ENCODE measurements at regions not wholly inside any gene's neighbourhood (a gene's known extent, or its start where the extent isn't known, plus 50 kb on each side); places are given as distances from the start of the nearest gene placed in this dataset.
A peak's percentile ranks its signal among the peaks of the same experiment; 100 is the strongest.

DNA sequence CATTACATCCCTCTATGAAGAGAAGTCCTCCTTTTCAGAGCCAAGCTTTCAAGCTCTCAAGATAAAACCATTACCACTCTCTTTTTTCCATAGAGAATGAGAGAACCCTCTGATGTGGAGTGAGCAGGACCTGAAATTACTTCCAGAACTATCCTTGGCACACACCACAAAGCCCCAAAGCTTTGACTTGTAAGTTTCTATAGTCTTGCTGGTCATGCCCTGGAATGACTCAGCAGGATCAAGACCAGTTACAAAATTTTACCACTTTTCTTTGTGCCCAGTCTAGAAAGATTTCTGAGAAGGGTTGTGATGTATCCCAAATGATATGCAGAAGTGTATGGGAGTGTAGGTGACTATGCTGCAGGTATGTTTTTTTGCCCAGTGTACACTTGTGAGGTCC lies 760.6 kb downstream of the TLE1 start:
- TF ChIP-seq, protein P1, sequence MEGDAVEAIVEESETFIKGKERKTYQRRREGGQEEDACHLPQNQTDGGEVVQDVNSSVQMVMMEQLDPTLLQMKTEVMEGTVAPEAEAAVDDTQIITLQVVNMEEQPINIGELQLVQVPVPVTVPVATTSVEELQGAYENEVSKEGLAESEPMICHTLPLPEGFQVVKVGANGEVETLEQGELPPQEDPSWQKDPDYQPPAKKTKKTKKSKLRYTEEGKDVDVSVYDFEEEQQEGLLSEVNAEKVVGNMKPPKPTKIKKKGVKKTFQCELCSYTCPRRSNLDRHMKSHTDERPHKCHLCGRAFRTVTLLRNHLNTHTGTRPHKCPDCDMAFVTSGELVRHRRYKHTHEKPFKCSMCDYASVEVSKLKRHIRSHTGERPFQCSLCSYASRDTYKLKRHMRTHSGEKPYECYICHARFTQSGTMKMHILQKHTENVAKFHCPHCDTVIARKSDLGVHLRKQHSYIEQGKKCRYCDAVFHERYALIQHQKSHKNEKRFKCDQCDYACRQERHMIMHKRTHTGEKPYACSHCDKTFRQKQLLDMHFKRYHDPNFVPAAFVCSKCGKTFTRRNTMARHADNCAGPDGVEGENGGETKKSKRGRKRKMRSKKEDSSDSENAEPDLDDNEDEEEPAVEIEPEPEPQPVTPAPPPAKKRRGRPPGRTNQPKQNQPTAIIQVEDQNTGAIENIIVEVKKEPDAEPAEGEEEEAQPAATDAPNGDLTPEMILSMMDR (IDR thresholded peaks at IDR 0.05; ENCODE audit: low read depth, low read length) = no peak
- no peak for DNase-seq (ENCODE audit: extremely low read depth, low read depth)

GRCh38 chr9:80926611-80927010 lies 762.7 kb downstream of the TLE1 start:
- DNase-seq (ENCODE audit: extremely low read depth, low read depth) = no peak

DNA sequence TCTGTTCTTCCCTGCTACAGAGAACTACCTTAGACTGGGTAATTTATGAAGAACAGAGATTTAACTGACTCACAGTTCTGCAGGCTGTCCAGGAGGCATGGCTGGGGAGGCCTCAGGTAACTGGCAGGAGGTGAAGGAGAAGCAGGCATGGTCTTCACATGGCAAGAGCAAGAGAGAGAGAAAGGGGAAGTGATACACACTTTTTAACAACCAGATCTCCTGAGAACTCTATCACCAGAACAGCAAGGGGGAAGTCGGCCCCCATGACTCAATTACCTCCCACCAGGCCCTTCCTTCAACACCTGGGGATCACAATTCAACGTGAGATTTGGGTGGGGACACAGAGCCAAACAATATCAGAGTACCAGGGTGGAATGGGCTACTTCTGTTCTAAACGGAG lies 766.8 kb downstream of the TLE1 start:
- TF ChIP-seq, protein P1 (IDR thresholded peaks at IDR 0.05; ENCODE audit: low read depth, low read length) = no peak
- no peak for DNase-seq (ENCODE audit: extremely low read depth, low read depth)

More at GRCh38 chr9:80926611-80927010, 762.7 kb downstream of the TLE1 start:
- TF ChIP-seq, protein P1 (IDR thresholded peaks at IDR 0.05; ENCODE audit: low read depth, low read length) = no peak

GRCh38 chr9:80906728-80907127 lies 782.6 kb downstream of the TLE1 start:
- TF ChIP-seq, protein P1 (IDR thresholded peaks at IDR 0.05; ENCODE audit: low read depth, low read length) = no peak
- DNase-seq (ENCODE audit: extremely low read depth, low read depth) = no peak

- TF ChIP-seq, protein P1 (IDR thresholded peaks at IDR 0.05; ENCODE audit: low read depth, low read length) = no peak
- DNase-seq (ENCODE audit: extremely low read depth, low read depth) = peak; percentile 2
These were observed 790.1 kb downstream of the TLE1 start for GRCh38 chr9:80899208-80899607.

GRCh38 chr9:80893190-80893589 lies 796.2 kb downstream of the TLE1 start:
- TF ChIP-seq, protein P1 (IDR thresholded peaks at IDR 0.05; ENCODE audit: low read depth, low read length) = no peak
- no peak for DNase-seq (ENCODE audit: extremely low read depth, low read depth)

- TF ChIP-seq, protein P1 (IDR thresholded peaks at IDR 0.05; ENCODE audit: low read depth, low read length) = no peak
- no peak for DNase-seq (ENCODE audit: extremely low read depth, low read depth)
These were observed 796.6 kb downstream of the TLE1 start for GRCh38 chr9:80892703-80893102.

Measured in AG09319 (cell line).